ENCODE measurements at regions not wholly inside any gene's neighbourhood (a gene's known extent, or its start where the extent isn't known, plus 50 kb on each side); places are given as distances from the start of the nearest gene placed in this dataset.

GRCh38 chr18:73514449-73514848, 633.2 kb downstream of the FBXO15 start:
- Mint-ChIP-seq H3K36me3 (ENCODE audit: low read depth) (no peaks in the 10 kb centered on the region), H3K27me3 (no peaks in the 10 kb centered on the region), H3K27ac (no peak overlapping the region), H3K9me3 (peaks cover 7% of the 10 kb centered on the region), H3K4me1 (ENCODE audit: low read depth) (no peaks in the 10 kb centered on the region), H3K4me3 (no peak overlapping the region)
- intact Hi-C loops (cut with micrococcal nuclease), result no loop called here

GRCh38 chr18:73511771-73512503, 635.7 kb downstream of the FBXO15 start:
- no peak overlapping the region for H3K4me3 Mint-ChIP-seq
- no peaks in the 10 kb centered on the region for H3K36me3 Mint-ChIP-seq (ENCODE audit: low read depth)
- no peaks in the 10 kb centered on the region for H3K27me3 Mint-ChIP-seq
- H3K4me1 Mint-ChIP-seq (ENCODE audit: low read depth), result no peaks in the 10 kb centered on the region
- intact Hi-C loops (cut with micrococcal nuclease), result no loop called here
- no peak overlapping the region for H3K27ac Mint-ChIP-seq
- H3K9me3 Mint-ChIP-seq, result peaks cover 6% of the 10 kb centered on the region

GRCh38 chr18:73509460-73509859, 638.2 kb downstream of the FBXO15 start:
- no peak overlapping the region for H3K27ac Mint-ChIP-seq
- H3K4me1 Mint-ChIP-seq (ENCODE audit: low read depth), result no peaks in the 10 kb centered on the region
- intact Hi-C loops (cut with micrococcal nuclease), result no loop called here
- no peaks in the 10 kb centered on the region for H3K36me3 Mint-ChIP-seq (ENCODE audit: low read depth)
- H3K27me3 Mint-ChIP-seq, result no peaks in the 10 kb centered on the region
- no peaks in the 10 kb centered on the region for H3K9me3 Mint-ChIP-seq
- H3K4me3 Mint-ChIP-seq, result no peak overlapping the region

GRCh38 chr18:73503326-73503725, 635.5 kb upstream of the NETO1 start:
- Mint-ChIP-seq H3K27me3 (no peaks in the 10 kb centered on the region), H3K4me3 (no peak overlapping the region), H3K4me1 (ENCODE audit: low read depth) (no peaks in the 10 kb centered on the region), H3K27ac (no peak overlapping the region), H3K36me3 (ENCODE audit: low read depth) (no peaks in the 10 kb centered on the region), H3K9me3 (no peaks in the 10 kb centered on the region)
- intact Hi-C loops (cut with micrococcal nuclease), result no loop called here

GRCh38 chr18:73487966-73488365, 620.2 kb upstream of the NETO1 start:
- no peaks in the 10 kb centered on the region for H3K36me3 Mint-ChIP-seq (ENCODE audit: low read depth)
- H3K9me3 Mint-ChIP-seq, result peaks cover 11% of the 10 kb centered on the region
- no peaks in the 10 kb centered on the region for H3K4me1 Mint-ChIP-seq (ENCODE audit: low read depth)
- H3K4me3 Mint-ChIP-seq, result no peak overlapping the region
- H3K27me3 Mint-ChIP-seq, result no peaks in the 10 kb centered on the region
- intact Hi-C loops (cut with micrococcal nuclease), result no loop called here
- no peak overlapping the region for H3K27ac Mint-ChIP-seq

GRCh38 chr18:73485166-73485565, 617.4 kb upstream of the NETO1 start:
- H3K4me1 Mint-ChIP-seq (ENCODE audit: low read depth), result no peaks in the 10 kb centered on the region
- no peaks in the 10 kb centered on the region for H3K27me3 Mint-ChIP-seq
- intact Hi-C loops (cut with micrococcal nuclease), result no loop called here
- no peak overlapping the region for H3K27ac Mint-ChIP-seq
- peaks cover 11% of the 10 kb centered on the region for H3K9me3 Mint-ChIP-seq
- H3K36me3 Mint-ChIP-seq (ENCODE audit: low read depth), result no peaks in the 10 kb centered on the region
- H3K4me3 Mint-ChIP-seq, result no peak overlapping the region

GRCh38 chr18:73482901-73483300, 615.1 kb upstream of the NETO1 start:
- no peaks in the 10 kb centered on the region for H3K36me3 Mint-ChIP-seq (ENCODE audit: low read depth)
- no peak overlapping the region for H3K27ac Mint-ChIP-seq
- no peak overlapping the region for H3K4me3 Mint-ChIP-seq
- peaks cover 11% of the 10 kb centered on the region for H3K9me3 Mint-ChIP-seq
- no peaks in the 10 kb centered on the region for H3K4me1 Mint-ChIP-seq (ENCODE audit: low read depth)
- H3K27me3 Mint-ChIP-seq, result no peaks in the 10 kb centered on the region
- intact Hi-C loops (cut with micrococcal nuclease), result no loop called here

GRCh38 chr18:73479477-73479876, 611.7 kb upstream of the NETO1 start:
- intact Hi-C loops (cut with micrococcal nuclease), result no loop called here
- Mint-ChIP-seq H3K4me1 (ENCODE audit: low read depth) (no peaks in the 10 kb centered on the region), H3K27ac (no peak overlapping the region), H3K4me3 (no peak overlapping the region), H3K9me3 (peaks cover 9% of the 10 kb centered on the region), H3K27me3 (no peaks in the 10 kb centered on the region), H3K36me3 (ENCODE audit: low read depth) (no peaks in the 10 kb centered on the region)

GRCh38 chr18:73478191-73478590, 610.4 kb upstream of the NETO1 start:
- Mint-ChIP-seq H3K9me3 (peaks cover 9% of the 10 kb centered on the region), H3K27me3 (no peaks in the 10 kb centered on the region), H3K27ac (no peak overlapping the region), H3K4me1 (ENCODE audit: low read depth) (no peaks in the 10 kb centered on the region), H3K36me3 (ENCODE audit: low read depth) (no peaks in the 10 kb centered on the region), H3K4me3 (no peak overlapping the region)
- intact Hi-C loops (cut with micrococcal nuclease), result no loop called here

- peaks cover 9% of the 10 kb centered on the region for H3K9me3 Mint-ChIP-seq
- no peak overlapping the region for H3K4me3 Mint-ChIP-seq
- H3K36me3 Mint-ChIP-seq (ENCODE audit: low read depth), result no peaks in the 10 kb centered on the region
- no peaks in the 10 kb centered on the region for H3K27me3 Mint-ChIP-seq
- no peak overlapping the region for H3K27ac Mint-ChIP-seq
- no peaks in the 10 kb centered on the region for H3K4me1 Mint-ChIP-seq (ENCODE audit: low read depth)
- intact Hi-C loops (cut with micrococcal nuclease), result no loop called here
Observed at GRCh38 chr18:73476031-73476430, 608.2 kb upstream of the NETO1 start.

GRCh38 chr18:73462092-73462491, 594.3 kb upstream of the NETO1 start:
- Mint-ChIP-seq H3K4me1 (ENCODE audit: low read depth) (no peaks in the 10 kb centered on the region), H3K4me3 (no peak overlapping the region), H3K27me3 (no peaks in the 10 kb centered on the region), H3K9me3 (peaks cover 14% of the 10 kb centered on the region), H3K36me3 (ENCODE audit: low read depth) (no peaks in the 10 kb centered on the region), H3K27ac (no peak overlapping the region)
- intact Hi-C loops (cut with micrococcal nuclease), result no loop called here

- intact Hi-C loops (cut with micrococcal nuclease), result no loop called here
- H3K4me1 Mint-ChIP-seq (ENCODE audit: low read depth), result no peaks in the 10 kb centered on the region
- H3K4me3 Mint-ChIP-seq, result no peak overlapping the region
- H3K36me3 Mint-ChIP-seq (ENCODE audit: low read depth), result no peaks in the 10 kb centered on the region
- peaks cover 14% of the 10 kb centered on the region for H3K9me3 Mint-ChIP-seq
- H3K27ac Mint-ChIP-seq, result no peak overlapping the region
- H3K27me3 Mint-ChIP-seq, result no peaks in the 10 kb centered on the region
Observed at GRCh38 chr18:73461780-73462059, 593.9 kb upstream of the NETO1 start.

GRCh38 chr18:73461038-73461779, 593.4 kb upstream of the NETO1 start:
- Mint-ChIP-seq H3K4me3 (no peak overlapping the region), H3K36me3 (ENCODE audit: low read depth) (no peaks in the 10 kb centered on the region), H3K4me1 (ENCODE audit: low read depth) (no peaks in the 10 kb centered on the region), H3K27ac (no peak overlapping the region), H3K9me3 (peaks cover 14% of the 10 kb centered on the region), H3K27me3 (no peaks in the 10 kb centered on the region)
- intact Hi-C loops (cut with micrococcal nuclease), result no loop called here

GRCh38 chr18:73458186-73458964, 590.6 kb upstream of the NETO1 start:
- intact Hi-C loops (cut with micrococcal nuclease), result no loop called here
- H3K36me3 Mint-ChIP-seq (ENCODE audit: low read depth), result no peaks in the 10 kb centered on the region
- no peak overlapping the region for H3K27ac Mint-ChIP-seq
- H3K9me3 Mint-ChIP-seq, result peaks cover 6% of the 10 kb centered on the region
- H3K4me1 Mint-ChIP-seq (ENCODE audit: low read depth), result no peaks in the 10 kb centered on the region
- no peaks in the 10 kb centered on the region for H3K27me3 Mint-ChIP-seq
- H3K4me3 Mint-ChIP-seq, result no peak overlapping the region

All from dendritic cell treated with granulocyte-macrophage colony-stimulating factor and Interleukin-4, amounts not matched to agents 40 ng/mL and 50 ng/mL, for 4 days (primary cell).